H1 (cell line): ENCODE measurements at regions not wholly inside any gene's neighbourhood (a gene's known extent, or its start where the extent isn't known, plus 50 kb on each side); places are given as distances from the start of the nearest gene placed in this dataset.

Experiments used
- CTCF ChIA-PET: fragments of 300-600 bp; sonication (Branson Sonifier 250); formaldehyde crosslinking; loops from one replicate; lab custom pipeline; 2021; ENCODE audit not compliant: partially characterized antibody; lab: Charles Lee
- POLR2A ChIA-PET: fragments of 300-600 bp; sonication (Branson Sonifier 250); formaldehyde crosslinking; loops from one replicate; lab custom pipeline; 2021; ENCODE audit warnings: inconsistent platforms; ENCODE audit not compliant: partially characterized antibody; lab: Charles Lee
- DNase-seq, 2 experiments: peaks; one replicate each; pipeline versions ENCODE4 v3.0.0 to v3.0.0-alpha.2; 2010 to 2022; ENCODE audit warnings: low spot score in 2 of 2, low read depth in 1 of 2, mixed read lengths in 1 of 2
- FAIRE-seq: peaks from 2 replicates; lab custom pipeline; 2011; peaks lifted over from hg19 to GRCh38; lab: Jason Lieb, UNC
- H2AFZ ChIP-seq: 2 replicates; pipeline ENCODE4 v1.8.1; 2012; ENCODE audit warnings: low read length, inconsistent platforms
- H2AK5ac ChIP-seq: 2 replicates; pipeline ENCODE4 v1.6.1; 2013; ENCODE audit warnings: low read depth, low read length
- H2BK120ac ChIP-seq: replicated peaks from 2 replicates; pipeline ENCODE3; 2013; ENCODE audit warnings: low read depth, low read length, inconsistent platforms
- H2BK12ac ChIP-seq: 2 replicates; pipeline ENCODE4 v1.6.1; 2013; ENCODE audit warnings: low read depth, low read length
- H2BK15ac ChIP-seq: 2 replicates; pipeline ENCODE4 v1.6.1; 2013; ENCODE audit warnings: low read length
- H2BK20ac ChIP-seq: 2 replicates; pipeline ENCODE4 v1.6.1; 2013; ENCODE audit warnings: low read length
- H2BK5ac ChIP-seq: 2 replicates; pipeline ENCODE4 v1.6.1; 2013; ENCODE audit warnings: low read depth, low read length
- H3K14ac ChIP-seq: 2 replicates; pipeline ENCODE4 v1.6.1; 2013; ENCODE audit warnings: inconsistent platforms; ENCODE audit not compliant: insufficient read length
- H3K18ac ChIP-seq: 2 replicates; pipeline ENCODE4 v1.6.1; 2013; ENCODE audit warnings: low read length; ENCODE audit errors: extremely low read depth
- H3K23ac ChIP-seq: 2 replicates; pipeline ENCODE4 v1.6.1; 2013; ENCODE audit warnings: inconsistent platforms; ENCODE audit not compliant: insufficient read length
- H3K23me2 ChIP-seq: 2 replicates; pipeline ENCODE4 v1.6.1; 2013; ENCODE audit warnings: low read depth, low read length
- H3K27ac ChIP-seq: 2 replicates; pipeline ENCODE4 v1.6.1; 2011; ENCODE audit warnings: low read depth, low read length, inconsistent platforms
- H3K27me3 ChIP-seq, 4 experiments: replicated peaks in 1 of 4; 1 replicate in 1 of 4; 2 replicates in 3 of 4; pipeline versions ENCODE4 v1.6.1 to v1.8.1; 2011 to 2013; ENCODE audit warnings: low read length in 3 of 4, mild to moderate bottlenecking in 3 of 4, inconsistent platforms in 2 of 4, mixed read lengths in 2 of 4, moderate library complexity in 1 of 4; ENCODE audit not compliant: control insufficient read depth in 3 of 4, insufficient read depth in 3 of 4; ENCODE audit errors: extremely low read depth in 1 of 4
- H3K36me3 ChIP-seq, 4 experiments: 2 replicates each; pipeline versions ENCODE4 v1.6.1 to v1.8.1; 2011 to 2013; ENCODE audit warnings: mild to moderate bottlenecking in 4 of 4, low read length in 3 of 4, moderate library complexity in 2 of 4, control low read depth in 1 of 4, inconsistent platforms in 1 of 4; ENCODE audit not compliant: insufficient read depth in 4 of 4, control insufficient read depth in 2 of 4
- H3K4ac ChIP-seq: replicated peaks from 2 replicates; pipeline ENCODE3; 2013; ENCODE audit warnings: low read length, low read depth, mixed read lengths, inconsistent platforms; ENCODE audit not compliant: insufficient read length
- H3K4me1 ChIP-seq, 4 experiments: replicated peaks in 1 of 4; 1 replicate in 1 of 4; 2 replicates in 3 of 4; pipeline versions ENCODE4 v1.6.1 to v1.8.1; 2011 to 2013; ENCODE audit warnings: low read length in 3 of 4, inconsistent platforms in 2 of 4, mixed read lengths in 1 of 4; ENCODE audit not compliant: insufficient read depth in 4 of 4, control insufficient read depth in 3 of 4
- H3K4me2 ChIP-seq, 2 experiments: 2 replicates each; pipeline versions ENCODE4 v1.6.1 to v1.8.1; 2011 to 2013; ENCODE audit warnings: low read depth in 2 of 2, low read length in 2 of 2, control low read depth in 1 of 2, inconsistent platforms in 1 of 2, mild to moderate bottlenecking in 1 of 2; ENCODE audit not compliant: insufficient read depth in 1 of 2
- H3K4me3 ChIP-seq, 4 experiments: fragments of 200-600, 300-600 bp in 1 of 4; sonication (generic), shearing (Covaris generic), sonication (Bioruptor Twin) in 1 of 4; 2 replicates each; pipeline versions ENCODE4 v1.5.1 to v1.8.1; 2011 to 2016; ENCODE audit warnings: low read length in 4 of 4, low read depth in 3 of 4, control low read depth in 2 of 4, inconsistent platforms in 2 of 4, mild to moderate bottlenecking in 2 of 4, mixed read lengths in 1 of 4, moderate library complexity in 1 of 4; ENCODE audit not compliant: insufficient read depth in 2 of 4; ENCODE audit errors: extremely low read depth in 1 of 4
- H3K56ac ChIP-seq: replicated peaks from 2 replicates; pipeline ENCODE3; 2013; ENCODE audit warnings: low read depth, mild to moderate bottlenecking, mixed read lengths, low read length, inconsistent platforms; ENCODE audit not compliant: insufficient read length
- H3K79me1 ChIP-seq: 2 replicates; pipeline ENCODE4 v1.6.1; 2013; ENCODE audit warnings: low read depth, low read length, control low read depth
- H3K79me2 ChIP-seq, 2 experiments: 2 replicates each; pipeline versions ENCODE4 v1.6.1 to v1.8.1; 2012 to 2013; ENCODE audit warnings: low read length in 2 of 2, mild to moderate bottlenecking in 2 of 2, inconsistent platforms in 1 of 2; ENCODE audit not compliant: insufficient read depth in 2 of 2, control insufficient read depth in 1 of 2
- H3K9ac ChIP-seq, 4 experiments: replicated peaks in 1 of 4; 1 replicate in 1 of 4; 2 replicates in 3 of 4; pipeline versions ENCODE4 v1.6.1 to v1.8.1; 2011 to 2013; ENCODE audit warnings: low read depth in 3 of 4, low read length in 3 of 4, control low read depth in 2 of 4, mild to moderate bottlenecking in 2 of 4, moderate library complexity in 2 of 4, inconsistent platforms in 1 of 4; ENCODE audit errors: extremely low read depth in 1 of 4
- H3K9me3 ChIP-seq, 2 experiments: 2 replicates each; pipeline versions ENCODE4 v1.6.1 to v1.8.1; 2012 to 2013; ENCODE audit warnings: mild to moderate bottlenecking in 2 of 2, moderate library complexity in 2 of 2, control low read depth in 1 of 2, inconsistent platforms in 1 of 2, low read depth in 1 of 2, low read length in 1 of 2, mixed read lengths in 1 of 2; ENCODE audit not compliant: insufficient read depth in 2 of 2
- H4K20me1 ChIP-seq, 2 experiments: replicated peaks in 1 of 2; 2 replicates each; pipeline versions ENCODE3 to v1.8.1; 2011 to 2013; ENCODE audit warnings: inconsistent platforms in 2 of 2, low read length in 2 of 2, mild to moderate bottlenecking in 1 of 2; ENCODE audit not compliant: insufficient read depth in 2 of 2, control insufficient read depth in 1 of 2
- H4K5ac ChIP-seq: 2 replicates; pipeline ENCODE4 v1.6.1; 2013; ENCODE audit warnings: low read length, low read depth, mixed read lengths, inconsistent platforms; ENCODE audit not compliant: insufficient read length
- H4K8ac ChIP-seq: 2 replicates; pipeline ENCODE4 v1.8.0; 2013; ENCODE audit warnings: mild to moderate bottlenecking, moderate library complexity, low read length, inconsistent platforms; ENCODE audit not compliant: insufficient read depth; ENCODE audit errors: extremely low read depth
- H4K91ac ChIP-seq: replicated peaks from 2 replicates; pipeline ENCODE3; 2013; ENCODE audit warnings: low read length, mixed read lengths, inconsistent platforms; ENCODE audit not compliant: insufficient read length
- CBX5 ChIP-seq: fragments of 300-800, 300-1000 bp; sonication (generic); IDR thresholded peaks from 2 replicates; pipeline ENCODE4 v1.7.1; 2016; ENCODE audit warnings: antibody characterized with exemption, low read length, low read depth
- CEBPB ChIP-seq: IDR thresholded peaks from 2 replicates; pipeline ENCODE4 v1.6.1; 2012; ENCODE audit warnings: low read depth, low read length
- GABPA ChIP-seq: IDR thresholded peaks from 2 replicates; pipeline ENCODE4 v1.6.1; 2011; ENCODE audit warnings: mild to moderate bottlenecking, low read length, moderate library complexity, borderline replicate concordance; ENCODE audit not compliant: insufficient read depth
- GTF2F1 ChIP-seq: IDR thresholded peaks from 2 replicates; pipeline ENCODE4 v1.6.1; 2012; ENCODE audit warnings: low read depth, low read length, improper control_type of control experiment, borderline replicate concordance
- HDAC6 ChIP-seq: IDR thresholded peaks from one replicate; pipeline ENCODE4 v1.7.1; 2012; ENCODE audit warnings: low read depth, mild to moderate bottlenecking, inconsistent platforms, low read length, moderate library complexity
- JUN ChIP-seq: IDR thresholded peaks from 2 replicates; pipeline ENCODE4 v1.6.1; 2011; ENCODE audit warnings: low read depth, mild to moderate bottlenecking, improper control_type of control experiment, low read length
- SAP30 ChIP-seq: fragments of 300-600 bp; sonication (generic); IDR thresholded peaks from 2 replicates; pipeline ENCODE4 v1.7.1; 2012; ENCODE audit warnings: low read length, moderate library complexity, mild to moderate bottlenecking, inconsistent platforms; ENCODE audit not compliant: insufficient read depth, insufficient replicate concordance
- SUZ12 ChIP-seq: fragments of 200-600 bp; sonication (generic); IDR thresholded peaks from 2 replicates; pipeline ENCODE4 v1.6.1; 2012; ENCODE audit warnings: mild to moderate bottlenecking, inconsistent platforms, low read length, moderate library complexity, mixed read lengths
- TAF1 ChIP-seq: IDR thresholded peaks from 2 replicates; pipeline ENCODE4 v1.6.1; 2011; ENCODE audit warnings: mild to moderate bottlenecking, low read depth, low read length
- WGBS, 2 experiments: shearing (Covaris generic) in 1 of 2; methylation state at CpG; one replicate each; pipeline versions ENCODE4 v1.1.6 to v1.1.7; 2013 to 2015; ENCODE audit warnings: low lambda C conversion rate in 2 of 2, mixed read lengths in 2 of 2, inconsistent platforms in 1 of 2, low coverage in 1 of 2, missing lambda C conversion rate in 1 of 2; ENCODE audit not compliant: insufficient replicate concordance in 2 of 2, insufficient coverage in 1 of 2, insufficient read length in 1 of 2; ENCODE audit errors: extremely low coverage in 1 of 2, missing lambda C conversion rate in 1 of 2; 5-methylcytosine and 5-hydroxymethylcytosine counted together
- TF ChIP-seq, protein P1 (sequence below): IDR thresholded peaks from 2 replicates; pipeline ENCODE4 v1.6.1; 2012; ENCODE audit warnings: low read length, inconsistent platforms
- TF ChIP-seq, protein P2 (sequence below): IDR thresholded peaks from 2 replicates; pipeline ENCODE4 v1.6.1; 2011; ENCODE audit warnings: low read length, improper control_type of control experiment

DNA sequence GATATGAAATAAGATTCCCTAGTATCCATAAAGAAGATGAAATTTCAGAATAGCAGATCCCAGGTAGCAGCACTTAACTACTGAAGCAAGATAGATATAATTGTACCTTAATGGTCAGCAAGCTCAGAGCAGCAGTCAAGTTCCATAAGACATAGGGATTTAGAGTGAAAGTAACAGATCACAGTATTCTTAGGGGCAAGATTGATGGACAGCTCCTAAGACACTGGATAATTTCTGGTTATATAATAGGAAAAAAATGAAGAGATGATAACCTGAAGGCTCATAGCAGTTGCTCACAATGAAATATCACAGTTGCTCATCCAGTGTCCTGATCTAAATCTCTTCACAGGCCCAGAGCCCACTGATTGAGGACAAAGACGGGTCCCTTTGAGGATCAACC is 66.0 kb downstream of the SLC30A10 start:
- Histone ChIP-seq H3K23me2 (no peaks in the 10 kb centered on the region), H3K36me3 (no peaks in the 10 kb centered on the region), H2BK20ac (no peak overlapping the region), H3K14ac (no peak overlapping the region), H3K18ac (no peak overlapping the region), H3K27me3 (no peaks in the 10 kb centered on the region), H3K4ac (no peak overlapping the region), H2BK5ac (no peak overlapping the region), H3K4me3 (no peak overlapping the region), H4K91ac (no peak overlapping the region), H3K9ac (no peak overlapping the region), H3K4me2 (no peak overlapping the region), H4K5ac (no peak overlapping the region), H3K4me1 (no peaks in the 10 kb centered on the region), H2BK120ac (no peak overlapping the region), H2AFZ (no peak overlapping the region), H3K23ac (no peak overlapping the region), H3K79me1 (no peaks in the 10 kb centered on the region), H3K27ac (no peak overlapping the region), H2BK12ac (no peak overlapping the region), H3K79me2 (no peaks in the 10 kb centered on the region), H2AK5ac (no peak overlapping the region), H3K9me3 (peaks cover 3 to 4% of the 10 kb centered on the region in 2 experiments; a peak in 2 of 4 replicates), H4K20me1 (no peaks in the 10 kb centered on the region), H4K8ac (no peak overlapping the region), H3K56ac (no peak overlapping the region), H2BK15ac (no peak overlapping the region)
- CTCF ChIA-PET = no interaction called here
- WGBS, 2 experiments = 54% methylated on average over 1 of the region's 1 CpG; no CpG with 5 or more reads in 1 of the 2 experiments
- POLR2A ChIA-PET = interaction anchor here (0.6 to 1.3 kb wide), 2 partner anchors 28 to 62 kb away, joined by 3 to 4 read pairs; no protein-coding TSS in a partner anchor
- FAIRE-seq = no peak
- DNase-seq = no peak
- TF ChIP-seq, protein P1, sequence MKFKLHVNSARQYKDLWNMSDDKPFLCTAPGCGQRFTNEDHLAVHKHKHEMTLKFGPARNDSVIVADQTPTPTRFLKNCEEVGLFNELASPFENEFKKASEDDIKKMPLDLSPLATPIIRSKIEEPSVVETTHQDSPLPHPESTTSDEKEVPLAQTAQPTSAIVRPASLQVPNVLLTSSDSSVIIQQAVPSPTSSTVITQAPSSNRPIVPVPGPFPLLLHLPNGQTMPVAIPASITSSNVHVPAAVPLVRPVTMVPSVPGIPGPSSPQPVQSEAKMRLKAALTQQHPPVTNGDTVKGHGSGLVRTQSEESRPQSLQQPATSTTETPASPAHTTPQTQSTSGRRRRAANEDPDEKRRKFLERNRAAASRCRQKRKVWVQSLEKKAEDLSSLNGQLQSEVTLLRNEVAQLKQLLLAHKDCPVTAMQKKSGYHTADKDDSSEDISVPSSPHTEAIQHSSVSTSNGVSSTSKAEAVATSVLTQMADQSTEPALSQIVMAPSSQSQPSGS = no peak
- no peak for TF ChIP-seq HDAC6
- no peak for TF ChIP-seq GTF2F1
- no peak for TF ChIP-seq GABPA
- TF ChIP-seq TAF1 = no peak
- TF ChIP-seq SUZ12 = no peak
- no peak for TF ChIP-seq SAP30
- no peak for TF ChIP-seq CEBPB
- TF ChIP-seq CBX5 = no peak
- TF ChIP-seq, protein P2, sequence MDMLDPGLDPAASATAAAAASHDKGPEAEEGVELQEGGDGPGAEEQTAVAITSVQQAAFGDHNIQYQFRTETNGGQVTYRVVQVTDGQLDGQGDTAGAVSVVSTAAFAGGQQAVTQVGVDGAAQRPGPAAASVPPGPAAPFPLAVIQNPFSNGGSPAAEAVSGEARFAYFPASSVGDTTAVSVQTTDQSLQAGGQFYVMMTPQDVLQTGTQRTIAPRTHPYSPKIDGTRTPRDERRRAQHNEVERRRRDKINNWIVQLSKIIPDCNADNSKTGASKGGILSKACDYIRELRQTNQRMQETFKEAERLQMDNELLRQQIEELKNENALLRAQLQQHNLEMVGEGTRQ = no peak
- no peak for TF ChIP-seq JUN
